Right lobe of liver (tissue), 6 donors: ENCODE measurements at regions not wholly inside any gene's neighbourhood (a gene's known extent, or its start where the extent isn't known, plus 50 kb on each side); places are given as distances from the start of the nearest gene placed in this dataset.

Experiments used
- ATAC-seq, 4 donors: fragments of 200-7000 bp; cut with Tn5 transposase; one replicate each; pipeline ENCODE4 v1.9.1; 2020; ENCODE audit warnings: mild to moderate bottlenecking in 4 of 4, moderate library complexity in 4 of 4
- DNase-seq, 3 donors: peaks; one replicate each; pipeline ENCODE4 v3.0.0-alpha.2; 2020
- H3K27ac ChIP-seq, 3 donors: fragments of 200-600 bp; one replicate each; pipeline ENCODE4 v1.8.0; 2022
- H3K27me3 ChIP-seq, 2 donors: fragments of 200-600 bp; one replicate each; pipeline ENCODE4 v1.8.0; 2022
- H3K36me3 ChIP-seq, 4 donors: fragments of 200-600 bp; sonication (generic) in 1 of 4; one replicate each; pipeline versions ENCODE4 v1.5.1 to v1.8.0; 2017 to 2022; ENCODE audit warnings: control low read depth in 1 of 4
- H3K4me1 ChIP-seq, 4 donors: fragments of 200-600 bp; sonication (generic) in 1 of 4; one replicate each; pipeline versions ENCODE4 v1.5.1 to v1.8.0; 2017 to 2022; ENCODE audit warnings: control low read depth in 1 of 4
- H3K4me3 ChIP-seq, 3 donors: fragments of 200-600 bp; one replicate each; pipeline ENCODE4 v1.8.0; 2022
- H3K9me3 ChIP-seq, 4 donors: fragments of 200-600 bp; sonication (generic) in 1 of 4; one replicate each; pipeline versions ENCODE4 v1.5.1 to v1.8.0; 2017 to 2022; ENCODE audit warnings: control low read depth in 1 of 4
- POLR2A ChIP-seq: fragments of 450-650 bp; IDR thresholded peaks from one replicate; pipeline ENCODE4 v1.6.1; 2017; ENCODE audit warnings: antibody characterized with exemption, mild to moderate bottlenecking
- WGBS: methylation state at CpG from one replicate; pipeline ENCODE4 v1.1.6; 2018; ENCODE audit warnings: low coverage, low lambda C conversion rate; ENCODE audit not compliant: insufficient coverage; ENCODE audit errors: missing lambda C conversion rate; 5-methylcytosine and 5-hydroxymethylcytosine counted together
- intact Hi-C, 2 donors: fragments of 100-400 bp; cut with DNase I; formaldehyde crosslinking; loops; one replicate each; pipeline versions ENCODE4 v1.11.2 to v1.14.1; 2022
- TF ChIP-seq, protein P1 (sequence below), 4 donors: fragments of 200-600 bp in 3 of 4; fragments of 450-650 bp in 1 of 4; IDR thresholded peaks; one replicate each; pipeline versions ENCODE4 v1.5.1 to v1.8.0; 2016 to 2022; ENCODE audit warnings: antibody characterized with exemption in 4 of 4, mild to moderate bottlenecking in 2 of 4
- donor health status: DM: no; HTN: yes; CAD: no.
- donor health status: DM: no; HTN: no; CAD: no.
- donor health status: DM: no; HTN: no; CAD: no.
- donor health status: DM: no; HTN: yes; CAD: no.
- donor health status: DM: no; HTN: yes; CAD: no.

DNA sequence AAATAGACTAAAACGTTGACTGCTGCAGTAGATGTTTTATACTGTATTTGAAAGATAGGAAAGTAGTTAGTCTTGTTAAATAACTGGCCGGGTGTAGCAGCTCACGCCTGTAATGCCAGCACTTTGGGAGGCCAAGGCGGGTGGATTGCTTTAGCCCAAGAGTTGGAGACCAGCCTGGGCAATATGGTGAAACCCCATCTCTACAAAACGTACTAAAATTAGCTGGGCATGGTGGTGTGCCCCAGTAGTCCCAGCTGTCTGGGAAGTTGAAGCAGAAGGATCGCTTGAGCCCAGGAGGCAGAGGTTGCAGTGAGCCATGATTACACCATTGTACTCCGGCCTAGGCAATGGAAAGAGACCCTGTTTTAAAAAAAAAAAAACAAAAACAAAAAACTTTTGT is 60.5 kb upstream of the ULK4 start:
- WGBS: 80% methylated on average over 6 of the region's 7 CpGs
- TF ChIP-seq, protein P1, sequence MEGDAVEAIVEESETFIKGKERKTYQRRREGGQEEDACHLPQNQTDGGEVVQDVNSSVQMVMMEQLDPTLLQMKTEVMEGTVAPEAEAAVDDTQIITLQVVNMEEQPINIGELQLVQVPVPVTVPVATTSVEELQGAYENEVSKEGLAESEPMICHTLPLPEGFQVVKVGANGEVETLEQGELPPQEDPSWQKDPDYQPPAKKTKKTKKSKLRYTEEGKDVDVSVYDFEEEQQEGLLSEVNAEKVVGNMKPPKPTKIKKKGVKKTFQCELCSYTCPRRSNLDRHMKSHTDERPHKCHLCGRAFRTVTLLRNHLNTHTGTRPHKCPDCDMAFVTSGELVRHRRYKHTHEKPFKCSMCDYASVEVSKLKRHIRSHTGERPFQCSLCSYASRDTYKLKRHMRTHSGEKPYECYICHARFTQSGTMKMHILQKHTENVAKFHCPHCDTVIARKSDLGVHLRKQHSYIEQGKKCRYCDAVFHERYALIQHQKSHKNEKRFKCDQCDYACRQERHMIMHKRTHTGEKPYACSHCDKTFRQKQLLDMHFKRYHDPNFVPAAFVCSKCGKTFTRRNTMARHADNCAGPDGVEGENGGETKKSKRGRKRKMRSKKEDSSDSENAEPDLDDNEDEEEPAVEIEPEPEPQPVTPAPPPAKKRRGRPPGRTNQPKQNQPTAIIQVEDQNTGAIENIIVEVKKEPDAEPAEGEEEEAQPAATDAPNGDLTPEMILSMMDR (IDR thresholded peaks at IDR 0.05): no peak
- no peak for TF ChIP-seq POLR2A
- Histone ChIP-seq H3K27me3 (no peaks in the 10 kb centered on the region), H3K4me1 (peaks cover 0 to 48% (median 23%) of the 10 kb centered on the region in 4 donors), H3K27ac (no peak overlapping the region), H3K9me3 (no peaks in the 10 kb centered on the region), H3K36me3 (no peaks in the 10 kb centered on the region), H3K4me3 (no peak overlapping the region)
- intact Hi-C loops: no loop called here
- DNase-seq: no peak
- no peak for ATAC-seq

DNA sequence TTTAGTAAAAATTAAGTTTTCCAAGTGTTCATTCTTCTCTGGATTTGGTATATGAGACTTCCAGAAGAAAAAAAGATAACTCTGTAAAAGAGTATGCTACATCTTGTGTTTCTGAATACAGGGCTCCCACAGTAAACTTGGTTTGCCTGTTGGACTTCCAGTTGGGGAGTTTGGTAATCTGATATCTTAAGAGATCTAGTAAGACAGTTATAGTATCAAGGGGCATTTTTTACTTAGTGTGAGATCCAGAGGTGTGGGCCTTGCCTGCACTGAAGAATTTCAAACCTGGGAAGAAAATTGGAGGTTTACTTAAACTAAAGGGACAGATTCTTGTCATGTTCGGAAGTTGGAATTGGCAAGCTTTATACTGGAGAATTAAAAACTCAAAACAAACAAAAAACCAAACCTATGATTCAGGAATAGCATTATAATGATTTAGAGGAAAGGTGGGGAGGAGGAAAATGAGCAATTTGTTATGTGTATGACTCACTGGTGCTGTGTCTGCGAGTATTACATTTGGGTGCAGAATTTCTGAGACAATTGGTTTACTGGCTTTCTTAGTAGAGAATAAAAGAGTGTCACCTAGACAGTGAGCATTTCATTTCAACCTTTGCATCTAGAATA is 58.9 kb upstream of the ULK4 start:
- TF ChIP-seq POLR2A: no peak
- TF ChIP-seq, protein P1 (IDR thresholded peaks at IDR 0.05): no peak

GRCh38 chr3:42019953-42020260 is 58.0 kb upstream of the ULK4 start:
- 34% methylated on average over 4 of the region's 5 CpGs for WGBS
- Histone ChIP-seq H3K36me3 (no peaks in the 10 kb centered on the region), H3K27ac (peak overlapping the region; percentile 52 to 56 (median 55)), H3K4me1 (peaks cover 0 to 48% (median 23%) of the 10 kb centered on the region in 4 donors), H3K4me3 (no peak overlapping the region), H3K27me3 (no peaks in the 10 kb centered on the region), H3K9me3 (no peaks in the 10 kb centered on the region)
- intact Hi-C loops: loop anchor here in 1 of 2 donors (10.0 kb wide), 1 partner anchor 55 kb away; no protein-coding TSS in a partner anchor
- DNase-seq: no peak
- TF ChIP-seq POLR2A: no peak
- TF ChIP-seq, protein P1 (IDR thresholded peaks at IDR 0.05): no peak
- ATAC-seq: peak in 3 of 4 donors; percentile 3 to 30 (median 14)

More for the DNA sequence above, 58.9 kb upstream of the ULK4 start:
- intact Hi-C loops: no loop called here
- Histone ChIP-seq H3K9me3 (no peaks in the 10 kb centered on the region), H3K27me3 (no peaks in the 10 kb centered on the region), H3K4me3 (no peak overlapping the region), H3K36me3 (no peaks in the 10 kb centered on the region), H3K27ac (peak overlapping the region in 1 of 3 donors; percentile 15), H3K4me1 (peaks cover 0 to 45% (median 23%) of the 10 kb centered on the region in 4 donors)
- ATAC-seq: peak in 1 of 4 donors; percentile 46
- 40% methylated on average over 2 of the region's 2 CpGs for WGBS
- DNase-seq: no peak

GRCh38 chr3:42019144-42019952 is 57.4 kb upstream of the ULK4 start:
- DNase-seq (peak in 2 of 3 donors; percentile 43 to 82), ATAC-seq (peak; percentile 56 to 69 (median 62))
- intact Hi-C loops: loop anchor here in 1 of 2 donors (10.0 kb wide), 1 partner anchor 55 kb away; no protein-coding TSS in a partner anchor
- H3K4me1 ChIP-seq: peaks cover 0 to 43% (median 22%) of the 10 kb centered on the region in 4 donors
- no peak for TF ChIP-seq POLR2A
- TF ChIP-seq, protein P1 (IDR thresholded peaks at IDR 0.05): no peak
- H3K4me3 ChIP-seq: peak overlapping the region in 1 of 3 donors; percentile 28
- no peaks in the 10 kb centered on the region for H3K9me3 ChIP-seq
- WGBS: 11% methylated on average over 6 of the region's 6 CpGs
- H3K27me3 ChIP-seq: no peaks in the 10 kb centered on the region
- H3K27ac ChIP-seq: peak overlapping the region; percentile 52 to 56 (median 55)
- H3K36me3 ChIP-seq: no peaks in the 10 kb centered on the region
